OCI-LY7 (cell line): ENCODE measurements at regions not wholly inside any gene's neighbourhood (a gene's known extent, or its start where the extent isn't known, plus 50 kb on each side); places are given as distances from the start of the nearest gene placed in this dataset.

Experiments
- BruUV-seq: library from RNA; stranded (reverse); fragments of 400-500 nt; replicated peaks from 2 replicates; lab custom pipeline; 2021; lab: Mats Ljungman, UMichigan
- CTCF ChIA-PET: fragments of 300-600 bp; sonication (Branson Sonifier 250); formaldehyde crosslinking; loops from one replicate; lab custom pipeline; 2022; ENCODE audit warnings: antibody characterized with exemption; ENCODE audit not compliant: unreplicated experiment; lab: Charles Lee
- POLR2A ChIA-PET: fragments of 300-600 bp; sonication (Branson Sonifier 250); formaldehyde crosslinking; loops from one replicate; lab custom pipeline; 2022; ENCODE audit warnings: antibody characterized with exemption; lab: Charles Lee
- DNase-seq: peaks from one replicate; pipeline ENCODE4 v3.0.0-alpha.2; 2015; ENCODE audit warnings: low spot score
- H2AFZ ChIP-seq: fragments of 200-600 bp; sonication (generic), shearing (Covaris generic); 2 replicates; pipeline ENCODE4 v1.6.1; 2014; ENCODE audit warnings: mild to moderate bottlenecking, antibody characterized with exemption, low read length, moderate library complexity
- H3K27ac ChIP-seq: fragments of 200-600 bp; sonication (generic); 2 replicates; pipeline ENCODE4 v1.5.1; 2014; ENCODE audit warnings: mixed run types, low read depth, mild to moderate bottlenecking, moderate library complexity, low read length, inconsistent platforms; ENCODE audit not compliant: poor library complexity, severe bottlenecking
- H3K36me3 ChIP-seq: fragments of 200-600 bp; sonication (generic); 2 replicates; pipeline ENCODE4 v1.6.1; 2014; ENCODE audit warnings: mild to moderate bottlenecking, antibody characterized with exemption, low read length, moderate library complexity, mixed read lengths; ENCODE audit not compliant: insufficient read depth
- H3K4me1 ChIP-seq: fragments of 200-600 bp; sonication (generic); 2 replicates; pipeline ENCODE4 v1.5.1; 2014; ENCODE audit warnings: mild to moderate bottlenecking, low read length; ENCODE audit not compliant: insufficient read depth, poor library complexity, severe bottlenecking
- H3K4me2 ChIP-seq: fragments of 200-600 bp; sonication (generic); 2 replicates; pipeline ENCODE4 v1.6.1; 2014; ENCODE audit warnings: mild to moderate bottlenecking, low read length
- H3K4me3 ChIP-seq: fragments of 200-600 bp; sonication (generic); 2 replicates; pipeline ENCODE4 v1.5.1; 2014; ENCODE audit warnings: mild to moderate bottlenecking, low read depth, low read length; ENCODE audit not compliant: poor library complexity, severe bottlenecking
- H3K79me2 ChIP-seq: fragments of 200-600 bp; sonication (generic); 2 replicates; pipeline ENCODE4 v1.6.1; 2016; ENCODE audit warnings: low read depth, mild to moderate bottlenecking, low read length, moderate library complexity, mixed read lengths; ENCODE audit not compliant: insufficient read depth
- H3K9me2 ChIP-seq: fragments of 200-600 bp; sonication (generic); 2 replicates; pipeline ENCODE4 v1.6.1; 2016; ENCODE audit warnings: mild to moderate bottlenecking, low read length, mixed read lengths; ENCODE audit not compliant: insufficient read depth
- H3K9me3 ChIP-seq: fragments of 200-600 bp; sonication (generic); 2 replicates; pipeline ENCODE4 v1.6.1; 2014; ENCODE audit warnings: mild to moderate bottlenecking, mixed run types, low read length, mixed read lengths
- H4K20me1 ChIP-seq: fragments of 200-600 bp; sonication (generic); 2 replicates; pipeline ENCODE4 v1.6.1; 2014; ENCODE audit warnings: mild to moderate bottlenecking, antibody characterized with exemption, low read length, moderate library complexity, mixed read lengths; ENCODE audit not compliant: insufficient read depth
- CTCF ChIP-seq: fragments of 200-600 bp; sonication (generic); conservative IDR thresholded peaks from 2 replicates; pipeline ENCODE4 v1.5.1; 2014; ENCODE audit warnings: mild to moderate bottlenecking, antibody characterized with exemption, low read length, moderate library complexity, mixed read lengths
- EZH2phosphoT487 ChIP-seq: fragments of 200-600 bp; sonication (generic); IDR thresholded peaks from 2 replicates; pipeline ENCODE4 v1.6.1; 2018; ENCODE audit warnings: low read depth, borderline replicate concordance, mild to moderate bottlenecking, mixed run types, antibody characterized with exemption, low read length, moderate library complexity, mixed read lengths
- intact Hi-C: fragments of 100-400 bp; cut with micrococcal nuclease; formaldehyde crosslinking; loops from one replicate; pipeline ENCODE4 v1.10.0; 2022; ENCODE audit not compliant: unreplicated experiment

GRCh38 chr9:104300124-104300523 lies 203.9 kb upstream of the OR13F1 start:
- Histone ChIP-seq H3K4me3 (no peak overlapping the region), H3K36me3 (no peaks in the 10 kb centered on the region), H4K20me1 (no peaks in the 10 kb centered on the region), H2AFZ (no peak overlapping the region), H3K79me2 (no peaks in the 10 kb centered on the region), H3K27ac (no peak overlapping the region), H3K9me2 (no peaks in the 10 kb centered on the region), H3K9me3 (no peaks in the 10 kb centered on the region), H3K4me1 (no peaks in the 10 kb centered on the region), H3K4me2 (no peak overlapping the region)
- ChIA-PET POLR2A (no interaction called here), CTCF (no interaction called here)
- no peak for DNase-seq
- TF ChIP-seq EZH2phosphoT487: no peak
- TF ChIP-seq CTCF: no peak
- BruUV-seq: no TSS peak
- intact Hi-C loops: no loop called here

GRCh38 chr9:104301755-104302154 lies 202.3 kb upstream of the OR13F1 start:
- Histone ChIP-seq H3K4me3 (no peak overlapping the region), H3K9me2 (no peaks in the 10 kb centered on the region), H3K4me2 (no peak overlapping the region), H3K9me3 (no peaks in the 10 kb centered on the region), H2AFZ (no peak overlapping the region), H3K4me1 (no peaks in the 10 kb centered on the region), H3K27ac (no peak overlapping the region), H3K36me3 (no peaks in the 10 kb centered on the region), H4K20me1 (no peaks in the 10 kb centered on the region), H3K79me2 (no peaks in the 10 kb centered on the region)
- intact Hi-C loops: no loop called here
- POLR2A ChIA-PET: no interaction called here
- CTCF ChIA-PET: no interaction called here
- DNase-seq: no peak
- no TSS peak for BruUV-seq
- no peak for TF ChIP-seq CTCF

DNA sequence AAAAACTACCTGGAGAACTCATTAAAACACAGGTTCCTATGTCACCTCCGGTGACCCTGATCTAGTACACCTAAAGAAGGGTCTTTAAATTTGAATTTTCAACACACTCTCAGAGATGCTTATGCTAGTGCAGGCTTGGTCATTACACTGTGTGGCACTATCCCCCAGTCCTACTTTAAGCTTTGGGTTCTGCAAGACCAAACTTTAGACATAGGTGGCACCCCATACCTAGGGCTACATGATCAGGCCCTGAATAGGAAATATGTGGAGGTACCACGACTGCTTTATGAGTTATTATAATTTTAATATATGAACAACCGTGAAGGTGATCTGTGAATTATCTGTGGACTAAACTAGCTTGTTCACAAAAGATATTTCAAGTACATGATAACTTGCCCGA lies 201.3 kb upstream of the OR13F1 start:
- POLR2A ChIA-PET: interaction anchor here (0.7 kb wide), 2 partner anchors 23 to 731 kb away, joined by 3 read pairs; no protein-coding TSS in a partner anchor
- H2AFZ ChIP-seq: no peak overlapping the region
- CTCF ChIA-PET: no interaction called here
- TF ChIP-seq CTCF (no peak), EZH2phosphoT487 (no peak)
- no peak overlapping the region for H3K4me2 ChIP-seq
- H3K9me2 ChIP-seq: no peaks in the 10 kb centered on the region
- no peaks in the 10 kb centered on the region for H4K20me1 ChIP-seq
- H3K9me3 ChIP-seq: no peaks in the 10 kb centered on the region
- no peak overlapping the region for H3K27ac ChIP-seq
- no peaks in the 10 kb centered on the region for H3K36me3 ChIP-seq
- H3K79me2 ChIP-seq: no peaks in the 10 kb centered on the region
- intact Hi-C loops: no loop called here
- no peak overlapping the region for H3K4me3 ChIP-seq
- no TSS peak for BruUV-seq
- no peak for DNase-seq
- no peaks in the 10 kb centered on the region for H3K4me1 ChIP-seq
